ENCODE measurements at regions not wholly inside any gene's neighbourhood (a gene's known extent, or its start where the extent isn't known, plus 50 kb on each side); places are given as distances from the start of the nearest gene placed in this dataset.
"Not testable (repeated sequence)": the region's sequence is repeated elsewhere in the genome, so short reads cannot be mapped to it uniquely, and the experiment has no call there.

DNA sequence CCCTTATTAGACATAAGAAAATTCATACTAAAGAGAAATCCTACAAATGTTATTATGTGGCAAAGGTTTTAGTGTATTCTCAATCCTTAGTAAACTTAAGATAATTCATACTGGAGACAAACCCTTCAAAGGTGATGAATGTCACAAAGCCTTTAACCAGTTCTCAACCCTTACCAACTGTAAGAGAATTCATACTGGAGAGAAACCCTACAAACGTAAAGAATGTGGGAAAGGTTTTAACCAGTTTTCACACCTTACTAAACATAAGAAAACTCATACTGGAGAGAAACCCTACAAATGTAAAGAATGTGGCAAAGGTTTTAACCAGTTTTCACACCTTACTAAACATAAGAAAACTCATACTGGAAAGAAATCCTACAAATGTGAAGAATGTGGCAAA is 93.2 kb downstream of the ZNF680 start:
- DNase-seq = no peak
- TF ChIP-seq, protein P1, sequence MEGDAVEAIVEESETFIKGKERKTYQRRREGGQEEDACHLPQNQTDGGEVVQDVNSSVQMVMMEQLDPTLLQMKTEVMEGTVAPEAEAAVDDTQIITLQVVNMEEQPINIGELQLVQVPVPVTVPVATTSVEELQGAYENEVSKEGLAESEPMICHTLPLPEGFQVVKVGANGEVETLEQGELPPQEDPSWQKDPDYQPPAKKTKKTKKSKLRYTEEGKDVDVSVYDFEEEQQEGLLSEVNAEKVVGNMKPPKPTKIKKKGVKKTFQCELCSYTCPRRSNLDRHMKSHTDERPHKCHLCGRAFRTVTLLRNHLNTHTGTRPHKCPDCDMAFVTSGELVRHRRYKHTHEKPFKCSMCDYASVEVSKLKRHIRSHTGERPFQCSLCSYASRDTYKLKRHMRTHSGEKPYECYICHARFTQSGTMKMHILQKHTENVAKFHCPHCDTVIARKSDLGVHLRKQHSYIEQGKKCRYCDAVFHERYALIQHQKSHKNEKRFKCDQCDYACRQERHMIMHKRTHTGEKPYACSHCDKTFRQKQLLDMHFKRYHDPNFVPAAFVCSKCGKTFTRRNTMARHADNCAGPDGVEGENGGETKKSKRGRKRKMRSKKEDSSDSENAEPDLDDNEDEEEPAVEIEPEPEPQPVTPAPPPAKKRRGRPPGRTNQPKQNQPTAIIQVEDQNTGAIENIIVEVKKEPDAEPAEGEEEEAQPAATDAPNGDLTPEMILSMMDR (IDR thresholded peaks at IDR 0.05) = no peak
- no peak for TF ChIP-seq POLR2A (IDR thresholded peaks at IDR 0.05)
- no peak for TF ChIP-seq POLR2AphosphoS5 (IDR thresholded peaks at IDR 0.05)
- no peak for TF ChIP-seq EP300 (IDR thresholded peaks at IDR 0.05; ENCODE audit: low read depth)
- 33 to 69% methylated on average over 1 of the region's 1 CpG for WGBS, 2 donors (ENCODE audit: low coverage in 1 of 2)
- Histone ChIP-seq H3K4me1 (no peaks in the 10 kb centered on the region), H3K9me3 (peaks cover 0 to 13% of the 10 kb centered on the region in 2 donors), H3K36me3 (no peaks in the 10 kb centered on the region), H3K27ac (no peak overlapping the region), H3K27me3 (no peaks in the 10 kb centered on the region), H3K4me3 (no peak overlapping the region)
- intact Hi-C loops (cut with DNase I; ENCODE audit: low total_unique reads) (no loop called here), in situ Hi-C loops (cut with MboI; ENCODE audit: low pct_ligation_motif_present in 1 of 4, low pct_unique_long_range_greater_than_20kb in 1 of 4, low sequenced_read_pairs in 3 of 4) (no loop called here)

DNA sequence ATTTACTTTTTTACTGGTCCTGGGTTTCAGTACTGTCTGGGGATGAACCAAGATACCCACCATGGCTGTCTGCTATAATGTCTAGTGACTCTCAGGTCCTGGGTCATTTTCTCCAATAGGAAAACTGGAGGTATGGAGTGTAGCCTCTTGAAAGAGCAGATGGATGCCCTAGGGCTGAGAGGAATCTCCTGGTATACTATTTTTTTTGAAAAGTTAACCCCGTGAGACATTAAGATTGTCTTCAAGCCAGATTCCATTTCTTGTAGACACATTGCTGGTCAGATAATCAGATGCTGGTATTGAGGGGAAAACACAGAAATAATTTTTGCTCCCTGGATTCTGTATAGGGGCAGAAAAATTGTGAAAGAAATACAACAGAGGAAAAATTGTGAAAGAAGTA is 97.3 kb downstream of the ZNF680 start:
- Histone ChIP-seq H3K36me3 (no peaks in the 10 kb centered on the region), H3K27me3 (no peaks in the 10 kb centered on the region), H3K27ac (no peak overlapping the region), H3K4me3 (no peak overlapping the region), H3K9me3 (peaks cover 3 to 13% of the 10 kb centered on the region in 2 donors), H3K4me1 (no peaks in the 10 kb centered on the region)
- WGBS, 2 donors (ENCODE audit: low coverage in 1 of 2) = 80 to 84% methylated on average over 1 of the region's 1 CpG
- DNase-seq = no peak
- intact Hi-C loops (cut with DNase I; ENCODE audit: low total_unique reads) (no loop called here), in situ Hi-C loops (cut with MboI; ENCODE audit: low pct_ligation_motif_present in 1 of 4, low pct_unique_long_range_greater_than_20kb in 1 of 4, low sequenced_read_pairs in 3 of 4) (no loop called here)
- TF ChIP-seq, protein P1 (IDR thresholded peaks at IDR 0.05) = no peak
- no peak for TF ChIP-seq EP300 (IDR thresholded peaks at IDR 0.05; ENCODE audit: low read depth)
- no peak for TF ChIP-seq POLR2AphosphoS5 (IDR thresholded peaks at IDR 0.05)
- no peak for TF ChIP-seq POLR2A (IDR thresholded peaks at IDR 0.05)

DNA sequence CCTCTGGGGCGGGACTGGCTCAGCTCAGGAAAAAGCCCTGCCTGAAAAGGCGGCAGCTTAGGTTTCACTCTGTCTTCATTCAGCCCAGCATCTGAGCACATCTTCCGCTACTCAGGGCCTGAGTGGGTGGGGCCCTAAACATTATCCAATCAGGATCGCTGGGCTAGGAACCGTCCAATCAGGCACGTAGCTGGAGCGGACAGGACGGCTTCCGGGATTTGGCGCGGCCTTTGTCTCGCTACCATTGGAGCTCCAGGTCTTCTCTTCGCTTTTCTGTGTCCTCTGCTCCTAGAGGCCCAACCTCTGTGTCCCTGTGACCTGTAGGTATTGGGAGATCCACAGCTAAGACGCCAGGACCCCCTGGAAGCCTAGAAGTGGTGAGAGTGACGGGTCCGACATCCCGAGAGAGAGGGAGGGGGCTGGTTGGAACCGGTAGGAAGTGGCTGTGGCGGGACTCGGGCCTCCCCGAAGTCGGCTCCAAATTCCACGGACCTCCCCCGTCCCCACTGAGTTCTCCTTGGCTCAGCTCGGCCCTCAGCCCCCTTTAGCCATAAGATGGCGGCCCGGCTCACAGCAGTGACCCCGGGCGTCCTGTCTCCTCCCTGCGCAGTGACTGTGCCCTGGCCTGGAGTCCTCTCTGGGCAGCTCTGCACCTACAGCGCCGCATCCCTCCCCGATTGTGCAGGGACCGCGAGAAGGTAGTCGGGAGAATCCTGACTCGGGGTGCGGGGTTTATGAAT is 99.1 kb downstream of the ZNF680 start:
- intact Hi-C loops (cut with DNase I; ENCODE audit: low total_unique reads) = no loop called here
- no peaks in the 10 kb centered on the region for H3K36me3 ChIP-seq
- in situ Hi-C loops (cut with MboI; ENCODE audit: low pct_ligation_motif_present in 1 of 4, low pct_unique_long_range_greater_than_20kb in 1 of 4, low sequenced_read_pairs in 3 of 4) = no loop called here
- no peaks in the 10 kb centered on the region for H3K27me3 ChIP-seq
- WGBS, 2 donors (ENCODE audit: low coverage in 1 of 2) = 49 to 76% methylated on average over 11 to 38 of the region's 38 CpGs
- H3K4me3 ChIP-seq = peak overlapping the region in 3 of 4 donors; percentile 32 to 34 (median 33)
- DNase-seq = peak; percentile 10
- peaks cover 3 to 12% of the 10 kb centered on the region in 2 donors for H3K9me3 ChIP-seq
- no peaks in the 10 kb centered on the region for H3K4me1 ChIP-seq
- TF ChIP-seq EP300 (IDR thresholded peaks at IDR 0.05; ENCODE audit: low read depth) (no peak), POLR2A (IDR thresholded peaks at IDR 0.05) (no peak), POLR2AphosphoS5 (IDR thresholded peaks at IDR 0.05) (no peak)
- TF ChIP-seq, protein P1 (IDR thresholded peaks at IDR 0.05) = no peak
- H3K27ac ChIP-seq = peak overlapping the region in 1 of 4 donors; percentile 35

DNA sequence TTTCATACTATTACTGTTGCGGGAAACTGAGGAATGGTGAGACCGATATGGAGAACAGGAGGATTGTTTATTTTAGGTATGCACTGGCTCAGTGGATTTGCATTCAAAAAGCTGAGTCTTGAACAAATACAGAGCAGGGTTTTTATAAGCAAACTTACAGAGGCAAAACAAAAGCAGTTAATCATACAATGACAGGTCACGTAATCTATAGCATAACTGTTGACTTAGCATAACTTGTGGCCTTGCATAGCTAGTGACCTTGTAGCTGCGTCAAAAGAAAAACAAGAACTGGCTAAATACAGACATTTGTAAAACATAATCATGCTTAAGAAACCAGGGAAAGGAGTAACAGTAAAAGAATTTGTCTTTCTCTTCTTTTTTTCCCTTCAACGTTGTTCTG is 103.0 kb downstream of the ZNF680 start:
- DNase-seq; H3K27ac ChIP-seq; intact Hi-C loops (cut with DNase I; ENCODE audit: low total_unique reads); H3K9me3 ChIP-seq; H3K36me3 ChIP-seq; in situ Hi-C loops (cut with MboI; ENCODE audit: low pct_ligation_motif_present in 1 of 4, low pct_unique_long_range_greater_than_20kb in 1 of 4, low sequenced_read_pairs in 3 of 4); H3K4me3 ChIP-seq; H3K4me1 ChIP-seq; H3K27me3 ChIP-seq: not testable (repeated sequence)
- WGBS, 2 donors (ENCODE audit: low coverage in 1 of 2) = 82 to 84% methylated on average over 5 of the region's 5 CpGs

DNA sequence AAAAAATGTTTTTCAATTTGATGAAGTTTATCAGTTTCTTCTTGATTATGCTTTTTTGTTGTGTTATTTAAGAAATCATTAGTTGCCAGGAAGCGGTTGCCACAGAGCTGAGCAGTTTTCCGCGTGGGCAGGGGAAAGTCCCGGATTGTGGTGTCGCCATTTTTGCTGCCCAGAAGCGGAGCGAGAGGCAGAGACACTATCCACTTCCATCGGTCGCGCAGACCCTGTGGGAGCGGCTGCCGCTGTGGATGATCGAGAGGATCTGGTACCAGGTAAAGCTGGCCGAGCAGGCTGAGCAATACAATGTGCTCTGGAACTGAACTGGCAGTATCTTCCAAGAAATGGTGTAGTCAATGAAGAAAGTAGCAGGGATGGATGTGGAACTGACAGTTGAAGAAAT is 119.8 kb downstream of the ZNF736 start:
- Histone ChIP-seq H3K27me3 (no peaks in the 10 kb centered on the region), H3K27ac (no peak overlapping the region), H3K4me3 (no peak overlapping the region), H3K36me3 (no peaks in the 10 kb centered on the region), H3K9me3 (no peaks in the 10 kb centered on the region), H3K4me1 (no peaks in the 10 kb centered on the region)
- in situ Hi-C loops (cut with MboI; ENCODE audit: low pct_ligation_motif_present in 1 of 4, low pct_unique_long_range_greater_than_20kb in 1 of 4, low sequenced_read_pairs in 3 of 4) (no loop called here), intact Hi-C loops (cut with DNase I; ENCODE audit: low total_unique reads) (no loop called here)
- no peak for DNase-seq
- WGBS, 2 donors (ENCODE audit: low coverage in 1 of 2) = 86 to 93% methylated on average over 14 of the region's 14 CpGs
- TF ChIP-seq, protein P1 (IDR thresholded peaks at IDR 0.05) = no peak
- TF ChIP-seq EP300 (IDR thresholded peaks at IDR 0.05; ENCODE audit: low read depth) (no peak), POLR2AphosphoS5 (IDR thresholded peaks at IDR 0.05) (no peak), POLR2A (IDR thresholded peaks at IDR 0.05) (no peak)
